NB4 (cell line): ENCODE measurements at regions not wholly inside any gene's neighbourhood (a gene's known extent, or its start where the extent isn't known, plus 50 kb on each side); places are given as distances from the start of the nearest gene placed in this dataset.

Experiments
- MAX ChIP-seq: IDR thresholded peaks from 2 replicates; pipeline ENCODE4 v1.6.1; 2011; ENCODE audit warnings: low read depth, low read length
- POLR2A ChIP-seq: IDR thresholded peaks from 2 replicates; pipeline ENCODE4 v1.6.1; 2011; ENCODE audit warnings: mild to moderate bottlenecking; ENCODE audit not compliant: insufficient read length; ENCODE audit errors: extremely low read depth
- TF ChIP-seq, protein P1 (sequence below): IDR thresholded peaks from one replicate; pipeline ENCODE4 v1.5.1; 2012; ENCODE audit warnings: low read depth, low read length

GRCh38 chr2:204299766-204300165 lies 245.5 kb upstream of the PARD3B start:
- TF ChIP-seq, protein P1, sequence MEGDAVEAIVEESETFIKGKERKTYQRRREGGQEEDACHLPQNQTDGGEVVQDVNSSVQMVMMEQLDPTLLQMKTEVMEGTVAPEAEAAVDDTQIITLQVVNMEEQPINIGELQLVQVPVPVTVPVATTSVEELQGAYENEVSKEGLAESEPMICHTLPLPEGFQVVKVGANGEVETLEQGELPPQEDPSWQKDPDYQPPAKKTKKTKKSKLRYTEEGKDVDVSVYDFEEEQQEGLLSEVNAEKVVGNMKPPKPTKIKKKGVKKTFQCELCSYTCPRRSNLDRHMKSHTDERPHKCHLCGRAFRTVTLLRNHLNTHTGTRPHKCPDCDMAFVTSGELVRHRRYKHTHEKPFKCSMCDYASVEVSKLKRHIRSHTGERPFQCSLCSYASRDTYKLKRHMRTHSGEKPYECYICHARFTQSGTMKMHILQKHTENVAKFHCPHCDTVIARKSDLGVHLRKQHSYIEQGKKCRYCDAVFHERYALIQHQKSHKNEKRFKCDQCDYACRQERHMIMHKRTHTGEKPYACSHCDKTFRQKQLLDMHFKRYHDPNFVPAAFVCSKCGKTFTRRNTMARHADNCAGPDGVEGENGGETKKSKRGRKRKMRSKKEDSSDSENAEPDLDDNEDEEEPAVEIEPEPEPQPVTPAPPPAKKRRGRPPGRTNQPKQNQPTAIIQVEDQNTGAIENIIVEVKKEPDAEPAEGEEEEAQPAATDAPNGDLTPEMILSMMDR = no peak
- TF ChIP-seq POLR2A = no peak
- no peak for TF ChIP-seq MAX
